ENCODE measurements at regions not wholly inside any gene's neighbourhood (a gene's known extent, or its start where the extent isn't known, plus 50 kb on each side); places are given as distances from the start of the nearest gene placed in this dataset.

- TF ChIP-seq POLR2AphosphoS5 (IDR thresholded peaks at IDR 0.05; ENCODE audit: low read depth, low read length) = no peak
- no peak for TF ChIP-seq RAD21 (IDR thresholded peaks at IDR 0.05; ENCODE audit: low read length)
- TF ChIP-seq CTCF (IDR thresholded peaks at IDR 0.05) = no peak
- TF ChIP-seq SMC3 (IDR thresholded peaks at IDR 0.05; ENCODE audit: low read depth, low read length) = no peak
- no peak for TF ChIP-seq ELF1 (IDR thresholded peaks at IDR 0.05)
- TF ChIP-seq, protein P1, sequence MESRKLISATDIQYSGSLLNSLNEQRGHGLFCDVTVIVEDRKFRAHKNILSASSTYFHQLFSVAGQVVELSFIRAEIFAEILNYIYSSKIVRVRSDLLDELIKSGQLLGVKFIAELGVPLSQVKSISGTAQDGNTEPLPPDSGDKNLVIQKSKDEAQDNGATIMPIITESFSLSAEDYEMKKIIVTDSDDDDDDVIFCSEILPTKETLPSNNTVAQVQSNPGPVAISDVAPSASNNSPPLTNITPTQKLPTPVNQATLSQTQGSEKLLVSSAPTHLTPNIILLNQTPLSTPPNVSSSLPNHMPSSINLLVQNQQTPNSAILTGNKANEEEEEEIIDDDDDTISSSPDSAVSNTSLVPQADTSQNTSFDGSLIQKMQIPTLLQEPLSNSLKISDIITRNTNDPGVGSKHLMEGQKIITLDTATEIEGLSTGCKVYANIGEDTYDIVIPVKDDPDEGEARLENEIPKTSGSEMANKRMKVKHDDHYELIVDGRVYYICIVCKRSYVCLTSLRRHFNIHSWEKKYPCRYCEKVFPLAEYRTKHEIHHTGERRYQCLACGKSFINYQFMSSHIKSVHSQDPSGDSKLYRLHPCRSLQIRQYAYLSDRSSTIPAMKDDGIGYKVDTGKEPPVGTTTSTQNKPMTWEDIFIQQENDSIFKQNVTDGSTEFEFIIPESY (IDR thresholded peaks at IDR 0.05; ENCODE audit: borderline replicate concordance, low read depth) = no peak
These were observed 76.7 kb upstream of the ADAMTS9 start for GRCh38 chr3:64764386-64764929.
